ENCODE measurements at regions not wholly inside any gene's neighbourhood (a gene's known extent, or its start where the extent isn't known, plus 50 kb on each side); places are given as distances from the start of the nearest gene placed in this dataset.

DNA sequence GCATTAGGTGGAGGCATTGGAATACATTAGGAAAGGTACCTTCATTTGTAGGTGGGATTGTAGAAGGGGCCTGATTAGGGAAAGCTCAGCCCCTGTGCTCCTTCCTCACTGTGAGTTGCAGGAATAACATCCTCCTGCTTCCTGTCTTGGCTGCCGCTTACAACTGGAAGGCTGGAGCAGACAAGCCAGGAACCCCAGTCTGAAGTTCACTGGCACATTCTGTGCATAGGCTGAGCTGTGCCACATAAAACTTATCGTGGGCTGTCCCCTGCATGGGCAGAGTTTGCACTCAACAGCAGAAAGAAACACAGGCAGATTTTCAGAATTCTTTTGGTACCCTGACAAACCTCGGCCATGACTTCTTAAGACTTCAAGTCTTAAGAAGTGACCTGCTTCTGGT is 200.1 kb downstream of the SALL1 start:
- no peak for DNase-seq

DNA sequence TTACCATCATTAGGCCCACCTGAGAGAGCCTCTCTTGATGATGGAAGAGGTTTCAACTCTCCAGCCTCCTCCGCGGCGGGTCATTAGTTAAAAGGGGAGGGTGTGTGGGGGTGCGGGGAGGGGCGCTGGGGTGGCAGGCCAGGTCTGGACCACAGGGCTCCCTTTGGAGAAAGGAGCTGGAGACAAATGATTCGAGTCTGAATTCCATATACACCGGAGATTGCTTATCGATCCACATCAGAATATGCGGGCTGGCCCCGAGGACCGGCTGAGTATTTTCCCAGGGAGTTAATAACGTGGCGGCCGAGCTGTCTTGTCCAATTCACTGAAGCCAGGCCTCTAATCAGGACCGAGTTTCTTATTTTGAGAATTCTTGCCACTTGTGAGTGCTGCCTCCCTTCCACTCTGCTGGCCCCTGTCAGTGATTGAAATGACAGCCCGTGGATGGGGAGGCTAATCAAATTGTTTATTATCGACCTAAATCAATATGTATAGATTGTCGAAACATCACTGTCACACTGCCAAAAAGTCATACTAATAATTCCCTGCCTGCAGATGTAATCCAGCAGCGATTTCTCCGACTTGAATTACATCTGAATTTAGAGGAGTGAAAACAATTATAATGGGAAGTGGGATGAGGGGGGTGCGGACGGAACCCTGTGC is 202.7 kb downstream of the SALL1 start:
- no peak for DNase-seq

GRCh38 chr16:50947826-50948225 is 203.2 kb downstream of the SALL1 start:
- no peak for DNase-seq

DNA sequence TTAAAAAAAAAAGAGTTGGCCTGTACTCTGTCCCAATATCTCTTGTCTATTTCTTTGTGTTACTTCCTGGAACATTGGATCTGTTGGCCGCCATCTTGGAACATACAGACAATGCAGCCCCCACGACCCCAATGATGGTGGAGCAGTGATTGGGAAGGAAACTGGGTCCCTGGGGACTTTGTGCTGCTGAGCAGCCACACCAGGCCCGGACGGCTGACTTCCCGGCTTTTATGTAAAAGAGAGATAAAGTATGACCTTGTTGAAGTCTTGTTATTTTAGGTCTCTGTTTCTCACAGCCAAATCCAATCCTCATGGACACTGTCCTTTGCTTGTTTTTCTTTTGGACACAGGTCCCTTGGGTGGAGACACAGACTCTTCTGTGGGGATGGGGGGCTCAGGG is 204.5 kb downstream of the SALL1 start:
- DNase-seq = no peak

GRCh38 chr16:50946098-50946497 is 204.2 kb downstream of the CYLD start:
- no peak for DNase-seq

GRCh38 chr16:50945171-50945570 is 203.3 kb downstream of the CYLD start:
- DNase-seq = no peak

- no peak for DNase-seq
Observed at GRCh38 chr16:50944436-50944835, 202.6 kb downstream of the CYLD start.

GRCh38 chr16:50944033-50944432 is 202.1 kb downstream of the CYLD start:
- no peak for DNase-seq

DNA sequence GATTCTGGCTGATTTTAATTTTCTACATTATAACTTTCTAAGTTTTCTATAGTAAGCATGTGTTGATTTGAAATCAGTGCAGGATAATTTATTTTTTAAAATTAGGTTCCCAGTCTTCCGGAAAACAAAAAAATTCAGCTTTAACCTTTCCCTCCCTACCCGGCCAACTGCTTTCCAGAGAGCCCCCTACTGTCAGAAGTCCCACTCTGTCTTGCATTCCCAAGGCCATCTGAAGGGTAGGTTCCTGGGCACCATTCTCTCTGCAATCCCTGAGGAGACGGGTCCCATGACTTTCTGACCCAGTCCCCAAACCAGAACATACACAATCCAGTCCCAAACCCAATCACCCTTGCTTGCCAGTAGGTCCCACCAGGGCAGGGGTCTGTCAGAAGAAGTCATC is 200.3 kb downstream of the CYLD start:
- no peak for DNase-seq

DNA sequence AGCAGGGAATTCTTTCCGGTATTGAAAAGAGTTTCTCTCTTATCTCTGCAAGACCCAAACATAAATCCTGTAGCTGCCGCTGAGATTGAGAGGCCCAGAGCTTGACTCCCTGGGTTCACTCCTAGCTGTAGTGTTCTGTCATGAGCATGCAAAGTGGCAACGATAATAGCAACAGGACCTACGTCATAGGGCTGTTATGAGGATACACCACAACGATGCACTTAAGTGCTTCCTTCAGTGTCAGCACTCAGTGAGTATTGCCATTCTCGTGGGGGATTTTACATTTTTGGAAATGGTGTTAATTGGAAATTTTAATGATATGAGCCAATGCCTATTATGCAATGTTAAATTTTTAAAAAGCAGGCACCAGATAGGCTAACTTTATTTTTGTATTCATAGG is 199.8 kb downstream of the CYLD start:
- DNase-seq = no peak

GRCh38 chr16:50940275-50940854 is 198.5 kb downstream of the CYLD start:
- no peak for DNase-seq

DNA sequence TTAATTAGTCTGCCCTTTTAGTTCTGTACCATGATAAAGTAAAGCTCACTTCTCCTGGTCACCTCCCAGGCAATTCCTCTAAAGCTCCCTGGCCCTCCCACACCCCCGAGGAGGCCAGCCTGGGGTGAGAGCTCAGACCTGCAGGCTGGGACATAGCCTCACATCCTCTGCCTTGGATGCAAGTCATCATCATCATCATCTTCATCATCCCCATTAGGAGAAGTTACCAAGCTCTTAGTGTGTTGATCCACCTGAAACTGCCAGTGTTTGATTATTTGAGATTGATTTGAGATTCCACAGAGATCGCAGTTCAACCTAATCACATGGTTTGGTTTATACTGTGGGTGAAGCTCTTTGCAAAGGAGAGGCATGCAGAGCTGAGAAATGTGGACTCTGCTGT is 197.5 kb downstream of the CYLD start:
- no peak for DNase-seq

- DNase-seq = no peak
Observed at GRCh38 chr16:50938932-50939331, 197.0 kb downstream of the CYLD start.

GRCh38 chr16:50933262-50933661 is 191.4 kb downstream of the CYLD start:
- no peak for DNase-seq

DNA sequence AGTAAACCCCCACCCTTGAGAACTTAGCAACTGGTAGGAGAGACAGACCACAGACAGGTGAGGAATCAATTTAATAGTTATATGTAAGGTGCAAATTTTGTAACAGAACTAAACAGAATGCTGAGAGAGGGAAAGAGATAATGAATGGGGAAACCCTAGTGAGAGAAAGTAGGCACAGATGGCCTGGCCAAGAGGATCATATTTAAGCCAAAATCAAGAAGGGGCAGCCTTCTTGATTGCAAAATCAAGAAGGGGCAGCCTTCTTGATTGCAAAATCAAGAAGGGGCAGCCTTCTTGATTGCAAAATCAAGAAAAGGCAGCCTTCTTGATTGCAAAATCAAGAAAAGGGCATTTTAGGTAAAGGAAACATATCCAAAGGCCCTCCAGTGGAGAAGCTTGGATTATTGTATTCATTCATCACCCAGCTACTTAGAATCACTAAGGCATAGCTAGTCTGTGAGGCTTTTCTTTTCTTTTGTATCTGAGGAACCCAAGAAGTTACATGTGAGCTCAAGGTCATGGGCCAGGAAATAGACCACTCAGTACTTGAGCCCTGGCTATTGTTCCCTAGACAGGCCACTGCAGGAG is 190.6 kb downstream of the CYLD start:
- no peak for DNase-seq

DNA sequence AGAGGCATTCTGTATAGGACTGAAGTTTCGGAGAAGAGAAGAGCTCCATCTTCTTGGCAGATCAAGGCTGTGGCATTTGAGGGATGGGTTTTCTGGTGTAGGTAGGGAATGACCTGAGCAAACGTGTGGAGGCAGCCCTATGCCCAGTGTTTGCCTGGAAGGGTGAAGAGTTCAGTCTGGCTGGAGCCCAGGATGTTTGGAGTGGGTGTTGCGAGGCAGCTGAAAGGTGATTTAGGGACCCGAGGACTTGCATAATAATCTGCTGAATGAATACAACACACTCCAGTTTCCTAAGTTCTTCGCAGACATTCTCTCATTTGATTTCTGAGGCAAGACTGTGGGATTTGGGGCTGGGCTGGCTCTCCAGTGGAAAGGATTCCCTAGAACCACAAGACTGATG is 186.2 kb downstream of the CYLD start:
- no peak for DNase-seq

- DNase-seq = no peak
Observed at GRCh38 chr16:50925758-50926357, 184.0 kb downstream of the CYLD start.

DNA sequence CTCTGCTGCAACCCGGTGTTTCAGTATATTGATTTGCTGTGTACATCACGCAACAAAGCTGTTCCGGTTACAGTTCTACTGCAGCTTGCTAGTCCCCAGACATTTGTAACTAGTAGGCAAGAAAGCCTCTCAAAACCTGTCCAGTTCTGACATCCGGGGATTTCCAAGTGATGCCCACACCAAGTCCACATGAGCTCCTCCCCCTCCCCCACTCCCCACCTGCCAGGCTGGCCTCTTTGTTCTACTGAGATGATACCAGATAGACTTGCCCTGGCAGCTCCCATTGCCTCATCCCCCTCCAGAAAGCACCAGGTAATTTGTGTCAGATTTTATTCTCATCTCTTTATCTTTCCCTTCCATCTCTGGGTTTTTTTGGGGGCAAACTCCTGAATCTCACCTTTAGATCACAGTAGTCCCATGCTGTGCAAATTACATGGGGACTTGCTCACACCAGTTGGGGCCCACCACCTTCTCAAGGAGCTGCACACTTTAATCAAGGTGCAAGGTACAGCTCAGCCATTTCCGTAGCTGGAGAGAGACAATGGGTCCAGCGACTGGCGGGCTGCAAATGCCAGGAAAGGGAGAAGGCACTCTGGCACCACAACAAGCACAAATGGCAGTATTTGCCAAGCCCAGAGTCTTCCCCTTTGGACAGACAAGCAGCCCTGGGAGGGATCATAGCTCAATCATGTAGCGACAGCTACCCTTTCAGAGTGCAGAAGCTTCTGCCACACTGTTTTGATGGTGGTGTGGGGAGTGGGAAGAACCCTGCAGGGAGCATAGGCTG is 183.1 kb downstream of the CYLD start:
- DNase-seq = no peak

- no peak for DNase-seq
Observed at GRCh38 chr16:50917950-50918703, 176.2 kb downstream of the CYLD start.

DNA sequence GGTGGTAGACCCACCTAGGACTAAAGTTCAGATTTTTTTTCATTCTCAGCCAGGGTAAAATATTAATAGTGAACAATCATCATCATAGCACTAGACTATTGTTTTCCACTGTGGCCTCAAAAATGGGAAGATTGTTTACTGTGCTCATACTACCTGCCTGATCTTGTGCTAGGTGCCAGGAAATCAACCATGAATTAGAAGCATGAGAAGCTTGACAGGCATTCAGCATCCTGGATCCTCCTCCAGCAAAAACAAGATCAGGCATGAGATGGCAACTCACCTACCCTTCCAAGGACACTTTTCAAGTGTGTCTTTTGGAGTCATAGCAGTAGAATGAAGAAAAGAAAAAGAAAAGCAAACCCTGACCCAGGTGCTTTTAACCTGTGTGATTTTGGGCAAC is 174.2 kb downstream of the CYLD start:
- DNase-seq = no peak

DNA sequence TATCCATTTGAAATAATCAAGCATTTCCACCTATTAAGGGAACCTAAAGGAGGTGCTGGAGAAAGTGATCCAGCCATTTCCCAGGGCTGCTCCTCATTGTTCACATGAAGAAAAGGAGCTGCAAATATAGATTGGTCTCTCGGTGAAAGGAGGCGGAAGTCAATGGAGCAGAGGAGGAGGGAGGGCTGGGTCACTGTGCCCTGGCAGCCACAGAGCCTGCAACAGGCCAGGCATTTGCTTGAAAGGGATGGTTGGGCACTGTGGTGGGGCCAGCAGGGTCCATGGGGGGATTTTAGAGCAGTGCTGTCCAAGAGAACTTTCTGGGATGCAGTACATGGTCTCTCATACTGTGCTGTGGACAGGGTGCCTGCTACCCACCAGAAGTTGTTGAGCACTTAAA is 173.2 kb downstream of the CYLD start:
- DNase-seq = no peak

GRCh38 chr16:50910736-50911100 is 168.8 kb downstream of the CYLD start:
- no peak for DNase-seq
